ENCODE measurements at regions not wholly inside any gene's neighbourhood (a gene's known extent, or its start where the extent isn't known, plus 50 kb on each side); places are given as distances from the start of the nearest gene placed in this dataset.

DNA sequence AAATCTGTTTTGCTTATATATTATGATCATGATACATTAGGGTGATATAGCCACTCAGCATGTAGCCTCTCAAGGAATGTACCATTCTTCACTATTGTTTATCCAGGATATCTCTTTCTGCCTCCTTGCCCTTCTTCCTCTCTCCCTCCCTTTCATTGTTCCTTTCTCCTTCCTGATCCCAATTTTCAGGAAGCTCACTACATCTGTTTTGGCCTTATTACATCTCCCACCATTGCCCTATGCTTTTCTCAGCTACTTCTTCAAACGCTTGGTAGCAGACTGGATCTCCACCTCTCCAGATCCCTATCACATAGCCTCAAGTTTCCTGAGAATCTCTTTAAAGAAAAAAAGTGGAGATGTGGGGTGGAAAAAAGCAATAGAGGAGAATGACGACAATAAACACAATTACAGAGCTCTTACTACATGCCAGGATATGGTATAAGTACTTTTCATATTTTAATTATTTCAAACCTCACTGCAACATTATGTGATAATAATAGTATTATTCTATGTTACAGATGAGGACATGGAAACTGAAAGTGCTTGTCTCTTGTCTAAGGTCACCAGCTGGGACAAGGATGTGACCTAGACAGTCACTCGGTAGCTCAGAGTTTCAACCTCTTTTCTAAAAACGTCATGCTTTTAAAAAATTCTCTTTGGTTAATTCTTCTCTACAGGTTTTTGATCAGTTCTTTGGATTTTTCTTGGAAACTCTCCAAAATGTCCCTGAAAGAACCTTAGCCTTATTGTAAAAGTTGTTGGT is 959.1 kb downstream of the CDH11 start:
- Histone ChIP-seq H3K27ac (no peak overlapping the region), H3K4me3 (no peak overlapping the region)
- TF ChIP-seq, protein P1, sequence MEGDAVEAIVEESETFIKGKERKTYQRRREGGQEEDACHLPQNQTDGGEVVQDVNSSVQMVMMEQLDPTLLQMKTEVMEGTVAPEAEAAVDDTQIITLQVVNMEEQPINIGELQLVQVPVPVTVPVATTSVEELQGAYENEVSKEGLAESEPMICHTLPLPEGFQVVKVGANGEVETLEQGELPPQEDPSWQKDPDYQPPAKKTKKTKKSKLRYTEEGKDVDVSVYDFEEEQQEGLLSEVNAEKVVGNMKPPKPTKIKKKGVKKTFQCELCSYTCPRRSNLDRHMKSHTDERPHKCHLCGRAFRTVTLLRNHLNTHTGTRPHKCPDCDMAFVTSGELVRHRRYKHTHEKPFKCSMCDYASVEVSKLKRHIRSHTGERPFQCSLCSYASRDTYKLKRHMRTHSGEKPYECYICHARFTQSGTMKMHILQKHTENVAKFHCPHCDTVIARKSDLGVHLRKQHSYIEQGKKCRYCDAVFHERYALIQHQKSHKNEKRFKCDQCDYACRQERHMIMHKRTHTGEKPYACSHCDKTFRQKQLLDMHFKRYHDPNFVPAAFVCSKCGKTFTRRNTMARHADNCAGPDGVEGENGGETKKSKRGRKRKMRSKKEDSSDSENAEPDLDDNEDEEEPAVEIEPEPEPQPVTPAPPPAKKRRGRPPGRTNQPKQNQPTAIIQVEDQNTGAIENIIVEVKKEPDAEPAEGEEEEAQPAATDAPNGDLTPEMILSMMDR (IDR thresholded peaks at IDR 0.05) = no peak
- DNase-seq (ENCODE audit: low spot score) = no peak

DNA sequence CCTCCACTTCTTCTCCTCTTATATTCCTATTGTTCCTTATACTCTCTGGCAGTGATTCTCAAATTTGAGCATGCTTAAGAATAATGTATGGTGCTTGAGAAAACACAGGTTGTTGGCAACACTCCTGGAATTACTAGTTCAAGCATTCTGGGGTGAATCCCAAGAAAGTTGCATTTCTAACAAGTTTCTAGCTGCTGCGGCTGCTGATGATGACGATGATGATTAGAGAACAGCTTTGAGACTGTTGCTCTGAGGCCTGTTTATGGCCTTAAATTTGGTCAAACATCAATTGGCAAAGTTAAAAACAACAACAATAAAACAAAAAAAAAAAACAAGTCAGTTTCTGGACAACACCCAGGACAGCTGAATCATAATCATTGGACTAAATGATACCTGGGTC is 961.9 kb downstream of the CDH11 start:
- TF ChIP-seq, protein P1 (IDR thresholded peaks at IDR 0.05) = no peak

DNA sequence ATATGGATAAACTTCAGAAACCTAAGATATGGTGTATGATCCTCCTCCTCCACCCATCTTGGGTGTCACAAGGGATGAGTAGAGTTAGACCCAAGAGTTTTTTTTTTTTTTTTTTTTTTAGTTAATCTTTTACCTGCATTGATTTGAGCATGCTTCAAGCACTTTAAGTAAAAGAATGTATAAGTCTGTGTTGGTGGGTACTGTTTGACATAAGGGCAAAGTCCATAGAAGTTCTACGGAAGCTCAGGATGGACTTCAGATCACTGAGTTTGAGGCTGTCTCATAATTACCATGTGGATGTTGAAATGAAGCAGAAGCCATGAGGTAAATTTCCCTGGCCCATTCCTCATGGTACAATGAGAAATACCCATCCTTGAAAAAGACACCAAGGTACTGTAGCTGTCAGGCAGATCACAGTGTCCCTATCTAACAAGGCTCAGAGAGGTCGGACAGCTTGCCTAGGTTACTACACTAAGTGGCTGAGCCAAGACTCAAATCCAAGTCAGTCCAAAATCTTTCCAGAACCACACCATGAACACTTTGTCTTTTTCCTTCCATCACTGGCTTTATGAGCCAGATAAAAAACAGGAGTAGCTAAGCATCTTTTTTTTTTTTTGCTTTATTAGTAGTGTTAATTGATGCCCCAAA is 962.8 kb downstream of the CDH11 start:
- Histone ChIP-seq H3K27ac (no peak overlapping the region), H3K4me3 (no peak overlapping the region)
- no peak for DNase-seq (ENCODE audit: low spot score)
- TF ChIP-seq, protein P1 (IDR thresholded peaks at IDR 0.05) = no peak

More for the DNA sequence above, 961.9 kb downstream of the CDH11 start:
- H3K27ac ChIP-seq = no peak overlapping the region
- no peak overlapping the region for H3K4me3 ChIP-seq
- no peak for DNase-seq (ENCODE audit: low spot score)

DNA sequence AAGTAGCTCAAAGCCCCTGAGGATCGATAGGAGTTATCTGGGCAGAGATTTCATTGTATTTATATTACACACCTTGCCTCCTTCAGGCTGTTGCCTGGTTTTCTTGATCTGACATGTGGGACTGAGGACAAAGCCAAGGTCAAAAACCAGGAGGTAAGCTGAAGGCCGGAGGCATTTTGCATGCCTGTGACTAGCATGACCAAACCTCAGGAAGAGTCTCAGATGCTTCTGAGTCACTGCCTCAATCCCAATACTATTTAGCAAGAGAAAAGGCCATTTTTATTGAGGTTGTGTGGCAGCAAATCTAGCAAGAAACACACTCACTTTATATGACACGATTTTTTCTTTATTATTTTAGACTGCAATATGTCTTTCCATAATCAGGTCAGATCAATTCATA is 968.1 kb downstream of the CDH11 start:
- Histone ChIP-seq H3K27ac (no peak overlapping the region), H3K4me3 (no peak overlapping the region)
- TF ChIP-seq, protein P1 (IDR thresholded peaks at IDR 0.05) = no peak
- no peak for DNase-seq (ENCODE audit: low spot score)

DNA sequence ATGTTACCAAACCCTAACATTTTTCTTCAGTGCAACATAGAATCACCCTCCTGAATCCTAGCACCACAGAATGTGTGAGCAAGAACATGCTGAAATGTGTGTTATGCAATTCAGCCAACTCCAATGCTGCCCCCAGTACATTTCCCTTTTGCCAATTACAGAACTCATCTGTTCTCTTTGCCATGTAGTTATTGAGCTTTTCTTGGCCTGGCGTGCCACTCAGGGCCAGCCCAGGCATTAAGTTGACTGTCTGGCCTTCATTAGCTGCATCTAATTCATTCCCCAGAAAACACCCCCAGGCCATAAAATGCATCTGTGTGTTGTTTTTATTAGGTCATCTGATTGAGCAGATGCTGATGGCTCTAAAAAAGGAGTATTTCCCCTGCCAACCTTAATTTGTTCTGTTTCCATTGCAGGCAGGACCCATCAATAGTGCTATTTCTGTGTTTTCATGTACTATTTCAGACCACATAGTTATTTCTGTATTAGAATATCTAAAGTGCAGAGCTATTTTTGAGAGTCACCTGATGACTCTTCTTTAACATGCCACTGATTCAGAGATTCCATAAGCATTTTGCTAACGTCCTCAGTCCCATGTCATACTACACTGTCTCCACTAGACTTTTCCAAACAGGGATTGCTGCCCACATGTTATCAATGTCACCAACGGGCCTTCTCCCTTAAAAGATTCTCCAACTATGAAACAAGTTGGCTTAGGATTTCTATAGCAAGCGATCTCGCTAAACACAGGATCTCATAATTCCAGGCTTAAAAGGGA is 969.7 kb downstream of the CDH11 start:
- TF ChIP-seq, protein P1 (IDR thresholded peaks at IDR 0.05) = no peak
- H3K27ac ChIP-seq = no peak overlapping the region
- H3K4me3 ChIP-seq = no peak overlapping the region
- DNase-seq (ENCODE audit: low spot score) = no peak

DNA sequence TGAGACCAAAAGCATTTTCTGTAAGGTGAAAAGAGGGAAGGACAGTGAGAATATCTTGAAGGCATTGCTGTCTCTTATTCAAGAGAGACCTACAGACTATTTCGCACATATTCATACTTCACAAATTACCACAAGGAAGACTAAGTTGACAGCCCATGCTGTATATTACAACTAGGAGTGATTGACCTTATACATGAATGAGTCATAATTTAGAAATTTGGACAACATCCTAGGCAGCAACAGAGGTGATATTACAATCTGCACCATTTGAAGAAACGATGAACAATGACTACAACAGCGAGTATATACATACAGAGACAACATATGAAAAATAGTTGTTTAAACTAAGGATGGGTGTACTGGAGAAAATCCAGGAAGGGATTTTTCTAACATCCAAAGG is 971.7 kb downstream of the CDH11 start:
- DNase-seq (ENCODE audit: low spot score) = no peak
- TF ChIP-seq, protein P1 (IDR thresholded peaks at IDR 0.05) = no peak
- H3K27ac ChIP-seq = no peak overlapping the region
- H3K4me3 ChIP-seq = no peak overlapping the region
